CD4-positive, alpha-beta T cell (primary cell): ENCODE measurements at regions not wholly inside any gene's neighbourhood (a gene's known extent, or its start where the extent isn't known, plus 50 kb on each side); places are given as distances from the start of the nearest gene placed in this dataset.

Source experiments
- ATAC-seq: fragments of 200-7000 bp; cut with Tn5 transposase; one replicate; pipeline ENCODE4 v1.10.0; 2022; ENCODE audit warnings: mild to moderate bottlenecking; ENCODE audit not compliant: poor library complexity
- CTCF ChIA-PET: fragments of 350-600 bp; sonication (Branson Sonifier 250); formaldehyde crosslinking; loops from one replicate; lab custom pipeline; 2021; ENCODE audit warnings: antibody characterized with exemption, inconsistent platforms; lab: Charles Lee
- POLR2A ChIA-PET: fragments of 350-600 bp; sonication (Branson Sonifier 250); formaldehyde crosslinking; loops from one replicate; lab custom pipeline; 2021; ENCODE audit warnings: antibody characterized with exemption, inconsistent platforms; lab: Charles Lee
- DNase-seq, 14 experiments: peaks; one replicate each; pipeline ENCODE4 v3.0.0-alpha.2; 2013 to 2020; ENCODE audit warnings: mixed read lengths in 2 of 14
- H3K27ac ChIP-seq, 2 donors: one replicate each; pipeline versions ENCODE4 v1.5.1 to v1.7.0; 2013; ENCODE audit warnings: low read length in 2 of 2, low read depth in 1 of 2, mild to moderate bottlenecking in 1 of 2
- H3K27me3 ChIP-seq, 2 experiments: 1 replicate in 1 of 2; 2 replicates in 1 of 2; pipeline versions ENCODE4 v1.6.1 to v1.7.0; 2013; ENCODE audit warnings: low read length in 2 of 2, control low read depth in 1 of 2, mild to moderate bottlenecking in 1 of 2, moderate library complexity in 1 of 2; ENCODE audit not compliant: insufficient read depth in 2 of 2, control insufficient read depth in 1 of 2
- H3K36me3 ChIP-seq: one replicate; pipeline ENCODE4 v1.6.1; 2013; ENCODE audit warnings: low read length, control low read depth; ENCODE audit not compliant: insufficient read depth
- H3K4me1 ChIP-seq: one replicate; pipeline ENCODE4 v1.6.1; 2013; ENCODE audit warnings: low read length, control low read depth; ENCODE audit not compliant: insufficient read depth
- H3K4me3 ChIP-seq: one replicate; pipeline ENCODE4 v1.5.1; 2013; ENCODE audit warnings: mild to moderate bottlenecking, low read length, moderate library complexity
- H3K9me3 ChIP-seq, 2 experiments: 1 replicate in 1 of 2; 2 replicates in 1 of 2; pipeline versions ENCODE4 v1.6.1 to v1.7.0; 2013; ENCODE audit warnings: low read length in 2 of 2, mild to moderate bottlenecking in 2 of 2, control low read depth in 1 of 2, moderate library complexity in 1 of 2; ENCODE audit not compliant: control insufficient read depth in 1 of 2, insufficient read depth in 1 of 2
- H3K27ac Mint-ChIP-seq: one replicate; pipeline ENCODE4 v1.8.0; 2020; ENCODE audit warnings: mixed read lengths
- H3K27me3 Mint-ChIP-seq: one replicate; pipeline ENCODE4 v1.8.0; 2021; ENCODE audit warnings: mixed read lengths
- H3K36me3 Mint-ChIP-seq: one replicate; pipeline ENCODE4 v1.8.0; 2021; ENCODE audit warnings: low read depth, mixed read lengths
- H3K4me1 Mint-ChIP-seq: one replicate; pipeline ENCODE4 v1.8.0; 2021; ENCODE audit warnings: low read depth, mixed read lengths
- H3K4me3 Mint-ChIP-seq: one replicate; pipeline ENCODE4 v1.8.0; 2020; ENCODE audit warnings: mild to moderate bottlenecking, mixed read lengths
- H3K9me3 Mint-ChIP-seq: one replicate; pipeline ENCODE4 v1.8.0; 2020; ENCODE audit warnings: mixed read lengths
- intact Hi-C, 2 experiments: fragments of 100-400 bp; cut with DNase I in 1 of 2; cut with micrococcal nuclease in 1 of 2; formaldehyde crosslinking; loops; one replicate each; pipeline versions ENCODE4 v1.15.1 to v1.9.0; 2023 to 2025; cut with DNase I, micrococcal nuclease
- TF ChIP-seq, protein P1 (sequence below): fragments of 200-600 bp; IDR thresholded peaks from one replicate; pipeline ENCODE4 v1.8.0; 2022; ENCODE audit warnings: antibody characterized with exemption, mild to moderate bottlenecking

DNA sequence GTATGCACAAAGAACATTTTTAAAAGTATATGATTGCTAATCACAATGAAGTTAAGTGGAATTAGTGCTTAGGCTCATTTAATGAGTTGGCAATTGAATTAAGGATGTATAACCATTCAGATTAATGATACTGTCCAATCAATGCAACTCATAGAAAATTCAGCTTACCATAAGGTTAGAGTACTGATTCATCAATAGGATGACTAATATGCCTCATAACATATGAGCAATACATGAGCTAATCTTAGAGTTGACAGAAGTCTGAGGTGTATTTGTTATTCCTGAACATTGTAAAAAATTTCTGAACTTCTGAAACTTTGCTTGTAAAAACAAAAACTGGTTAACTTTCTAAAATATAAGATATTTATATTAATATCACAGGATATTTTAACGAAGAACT, 118.3 kb upstream of the NETO1 start:
- CTCF ChIA-PET, result no interaction called here
- Mint-ChIP-seq H3K4me3 (no peak overlapping the region), H3K27me3 (no peaks in the 10 kb centered on the region), H3K36me3 (no peaks in the 10 kb centered on the region), H3K27ac (no peak overlapping the region), H3K4me1 (no peaks in the 10 kb centered on the region), H3K9me3 (peaks cover 6% of the 10 kb centered on the region)
- intact Hi-C loops, result no loop called here
- Histone ChIP-seq H3K9me3 (no peaks in the 10 kb centered on the region), H3K27ac (no peak overlapping the region), H3K27me3 (no peaks in the 10 kb centered on the region), H3K4me3 (no peak overlapping the region), H3K36me3 (no peaks in the 10 kb centered on the region), H3K4me1 (no peaks in the 10 kb centered on the region)
- TF ChIP-seq, protein P1, sequence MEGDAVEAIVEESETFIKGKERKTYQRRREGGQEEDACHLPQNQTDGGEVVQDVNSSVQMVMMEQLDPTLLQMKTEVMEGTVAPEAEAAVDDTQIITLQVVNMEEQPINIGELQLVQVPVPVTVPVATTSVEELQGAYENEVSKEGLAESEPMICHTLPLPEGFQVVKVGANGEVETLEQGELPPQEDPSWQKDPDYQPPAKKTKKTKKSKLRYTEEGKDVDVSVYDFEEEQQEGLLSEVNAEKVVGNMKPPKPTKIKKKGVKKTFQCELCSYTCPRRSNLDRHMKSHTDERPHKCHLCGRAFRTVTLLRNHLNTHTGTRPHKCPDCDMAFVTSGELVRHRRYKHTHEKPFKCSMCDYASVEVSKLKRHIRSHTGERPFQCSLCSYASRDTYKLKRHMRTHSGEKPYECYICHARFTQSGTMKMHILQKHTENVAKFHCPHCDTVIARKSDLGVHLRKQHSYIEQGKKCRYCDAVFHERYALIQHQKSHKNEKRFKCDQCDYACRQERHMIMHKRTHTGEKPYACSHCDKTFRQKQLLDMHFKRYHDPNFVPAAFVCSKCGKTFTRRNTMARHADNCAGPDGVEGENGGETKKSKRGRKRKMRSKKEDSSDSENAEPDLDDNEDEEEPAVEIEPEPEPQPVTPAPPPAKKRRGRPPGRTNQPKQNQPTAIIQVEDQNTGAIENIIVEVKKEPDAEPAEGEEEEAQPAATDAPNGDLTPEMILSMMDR, result no peak
- ATAC-seq (no peak), DNase-seq (no peak)
- POLR2A ChIA-PET, result no interaction called here

DNA sequence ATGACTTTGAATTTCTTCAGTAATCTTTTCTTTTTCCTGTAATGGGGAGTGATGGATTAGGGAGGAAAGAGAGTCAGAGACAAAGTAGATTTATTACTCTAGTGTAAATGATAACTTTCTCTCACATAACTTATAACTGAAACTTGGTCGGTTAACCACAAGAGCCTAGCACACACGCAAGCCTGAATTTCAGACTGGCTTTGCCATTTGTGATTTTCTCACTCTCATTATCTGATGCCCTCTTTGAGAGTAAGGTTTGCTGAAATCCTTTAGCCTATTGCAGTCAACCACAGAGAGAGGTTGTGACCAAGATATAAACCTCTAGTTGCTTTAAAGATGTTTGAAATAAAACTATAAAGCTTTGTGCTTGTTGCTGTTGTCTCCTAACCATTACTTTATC, 117.9 kb upstream of the NETO1 start:
- DNase-seq (no peak), ATAC-seq (no peak)
- no peak overlapping the region for H3K27ac ChIP-seq
- H3K4me3 ChIP-seq, result no peak overlapping the region
- no peaks in the 10 kb centered on the region for H3K36me3 ChIP-seq
- POLR2A ChIA-PET, result no interaction called here
- H3K9me3 Mint-ChIP-seq, result peaks cover 6% of the 10 kb centered on the region
- H3K27me3 ChIP-seq, result no peaks in the 10 kb centered on the region
- H3K4me1 Mint-ChIP-seq, result no peaks in the 10 kb centered on the region
- H3K4me3 Mint-ChIP-seq, result no peak overlapping the region
- no peaks in the 10 kb centered on the region for H3K27me3 Mint-ChIP-seq
- no peak overlapping the region for H3K27ac Mint-ChIP-seq
- intact Hi-C loops, result no loop called here
- TF ChIP-seq, protein P1, result no peak
- no peaks in the 10 kb centered on the region for H3K4me1 ChIP-seq
- no peaks in the 10 kb centered on the region for H3K36me3 Mint-ChIP-seq
- H3K9me3 ChIP-seq, result no peaks in the 10 kb centered on the region
- CTCF ChIA-PET, result no interaction called here

DNA sequence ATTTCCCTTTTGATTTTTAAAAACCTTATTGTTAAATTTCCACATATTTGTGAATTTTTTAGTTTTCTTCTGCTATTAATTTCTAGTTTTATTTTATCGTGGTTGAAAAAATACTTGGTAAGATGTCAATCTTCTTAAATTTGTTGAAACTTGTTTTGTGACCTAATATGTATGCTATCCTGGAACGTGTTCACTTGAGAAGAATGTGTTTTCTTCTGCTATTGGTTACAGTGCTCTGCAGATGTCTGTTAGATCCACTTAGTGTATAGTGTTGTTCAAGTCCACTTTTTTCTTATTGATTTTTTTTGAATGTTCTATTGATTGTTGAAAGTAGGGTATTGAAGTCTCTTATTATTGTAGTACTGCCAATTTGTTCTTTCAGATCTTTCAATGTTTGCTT, 116.5 kb upstream of the NETO1 start:
- peaks cover 6% of the 10 kb centered on the region for H3K9me3 Mint-ChIP-seq
- no peaks in the 10 kb centered on the region for H3K36me3 ChIP-seq
- no peaks in the 10 kb centered on the region for H3K9me3 ChIP-seq
- DNase-seq (no peak), ATAC-seq (no peak)
- ChIA-PET CTCF (no interaction called here), POLR2A (no interaction called here)
- no peaks in the 10 kb centered on the region for H3K4me1 Mint-ChIP-seq
- no peak overlapping the region for H3K4me3 ChIP-seq
- H3K4me1 ChIP-seq, result no peaks in the 10 kb centered on the region
- H3K4me3 Mint-ChIP-seq, result no peak overlapping the region
- H3K36me3 Mint-ChIP-seq, result no peaks in the 10 kb centered on the region
- no peaks in the 10 kb centered on the region for H3K27me3 ChIP-seq
- intact Hi-C loops, result no loop called here
- H3K27ac ChIP-seq, result no peak overlapping the region
- H3K27ac Mint-ChIP-seq, result no peak overlapping the region
- H3K27me3 Mint-ChIP-seq, result no peaks in the 10 kb centered on the region
- TF ChIP-seq, protein P1, result no peak
